DOHH2 (cell line): ENCODE measurements at regions not wholly inside any gene's neighbourhood (a gene's known extent, or its start where the extent isn't known, plus 50 kb on each side); places are given as distances from the start of the nearest gene placed in this dataset.
"Not testable (repeated sequence)": the region's sequence is repeated elsewhere in the genome, so short reads cannot be mapped to it uniquely, and the experiment has no call there.

Source experiments
- H3F3A ChIP-seq: fragments of 200-600 bp; sonication (generic), shearing (Covaris generic); 2 replicates; pipeline ENCODE4 v1.6.0; 2016; ENCODE audit warnings: antibody characterized with exemption, mild to moderate bottlenecking; ENCODE audit not compliant: control insufficient read depth, insufficient read depth
- H3K27ac ChIP-seq: fragments of 200-600 bp; sonication (generic); 2 replicates; pipeline ENCODE4 v1.5.1; 2014; ENCODE audit warnings: low read depth, mild to moderate bottlenecking, low read length, moderate library complexity
- H3K27me3 ChIP-seq: fragments of 200-600 bp; sonication (generic); 2 replicates; pipeline ENCODE4 v1.6.1; 2014; ENCODE audit warnings: mild to moderate bottlenecking, low read length, mixed read lengths; ENCODE audit not compliant: control insufficient read depth
- H3K36me3 ChIP-seq: fragments of 200-600 bp; sonication (generic); 2 replicates; pipeline ENCODE4 v1.6.1; 2014; ENCODE audit warnings: mild to moderate bottlenecking, low read length, moderate library complexity, mixed read lengths; ENCODE audit not compliant: control insufficient read depth
- H3K4me1 ChIP-seq: fragments of 200-600 bp; sonication (generic); 2 replicates; pipeline ENCODE4 v1.6.1; 2014; ENCODE audit warnings: mild to moderate bottlenecking, low read length, mixed read lengths; ENCODE audit not compliant: control insufficient read depth
- H3K4me2 ChIP-seq: fragments of 200-600 bp; sonication (generic); 2 replicates; pipeline ENCODE4 v1.6.0; 2014; ENCODE audit warnings: mild to moderate bottlenecking, low read length, moderate library complexity
- H3K4me3 ChIP-seq: fragments of 200-600 bp; sonication (generic); 2 replicates; pipeline ENCODE4 v1.5.1; 2014; ENCODE audit warnings: mild to moderate bottlenecking, low read length, mixed read lengths
- H3K79me2 ChIP-seq: fragments of 200-600 bp; sonication (generic); 2 replicates; pipeline ENCODE4 v1.6.1; 2014; ENCODE audit warnings: mild to moderate bottlenecking, low read length, mixed read lengths; ENCODE audit not compliant: control insufficient read depth
- H3K9me2 ChIP-seq: fragments of 200-600 bp; sonication (generic); replicated peaks from 2 replicates; pipeline ENCODE4 v1.6.1; 2014; ENCODE audit warnings: mild to moderate bottlenecking, low read length, mixed read lengths; ENCODE audit not compliant: control insufficient read depth
- H3K9me3 ChIP-seq: fragments of 200-600 bp; sonication (generic); 2 replicates; pipeline ENCODE4 v1.6.1; 2014; ENCODE audit warnings: antibody characterized with exemption, low read length, mixed read lengths; ENCODE audit not compliant: control insufficient read depth, insufficient read depth
- H4K20me1 ChIP-seq: fragments of 200-600 bp; sonication (generic); 2 replicates; pipeline ENCODE4 v1.6.0; 2014; ENCODE audit warnings: low read depth, mild to moderate bottlenecking, antibody characterized with exemption, low read length, moderate library complexity; ENCODE audit not compliant: control insufficient read depth, insufficient read depth
- EZH2phosphoT487 ChIP-seq: fragments of 200-600 bp; sonication (generic); IDR thresholded peaks from 2 replicates; pipeline ENCODE4 v1.6.1; 2017; ENCODE audit warnings: borderline replicate concordance, mild to moderate bottlenecking, antibody characterized with exemption, low read length, moderate library complexity, mixed read lengths
- TF ChIP-seq, protein P1 (sequence below): fragments of 200-600 bp; sonication (generic); IDR thresholded peaks from one replicate; pipeline ENCODE4 v1.5.1; 2014; ENCODE audit warnings: antibody characterized with exemption, mild to moderate bottlenecking, low read depth, low read length; ENCODE audit not compliant: poor library complexity, severe bottlenecking

DNA sequence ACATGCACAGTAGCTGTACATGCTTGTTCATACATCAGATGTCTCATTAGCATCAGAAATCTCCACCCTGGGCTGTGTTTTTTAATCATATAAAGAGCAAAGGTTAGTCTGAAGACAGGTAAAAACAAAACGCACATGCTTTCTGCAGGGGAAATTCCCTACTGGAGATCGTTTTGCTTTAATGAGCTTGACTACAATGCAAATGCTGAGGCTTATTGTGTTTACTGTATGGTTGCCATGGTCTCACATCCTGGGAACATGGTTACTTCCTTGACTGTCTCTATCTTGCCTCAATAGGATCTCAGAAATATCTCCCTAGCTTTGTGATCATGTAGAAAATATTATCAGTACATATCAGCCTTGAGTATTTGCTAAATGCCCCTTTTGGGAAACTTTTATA, 336.5 kb upstream of the TFPI start:
- Histone ChIP-seq H4K20me1 (no peaks in the 10 kb centered on the region), H3K36me3 (no peaks in the 10 kb centered on the region), H3K27me3 (no peaks in the 10 kb centered on the region), H3F3A (no peaks in the 10 kb centered on the region), H3K4me3 (no peak overlapping the region), H3K79me2 (no peaks in the 10 kb centered on the region), H3K4me2 (no peak overlapping the region), H3K9me3 (no peaks in the 10 kb centered on the region), H3K4me1 (no peaks in the 10 kb centered on the region), H3K27ac (no peak overlapping the region), H3K9me2 (no peaks in the 10 kb centered on the region)
- TF ChIP-seq, protein P1, sequence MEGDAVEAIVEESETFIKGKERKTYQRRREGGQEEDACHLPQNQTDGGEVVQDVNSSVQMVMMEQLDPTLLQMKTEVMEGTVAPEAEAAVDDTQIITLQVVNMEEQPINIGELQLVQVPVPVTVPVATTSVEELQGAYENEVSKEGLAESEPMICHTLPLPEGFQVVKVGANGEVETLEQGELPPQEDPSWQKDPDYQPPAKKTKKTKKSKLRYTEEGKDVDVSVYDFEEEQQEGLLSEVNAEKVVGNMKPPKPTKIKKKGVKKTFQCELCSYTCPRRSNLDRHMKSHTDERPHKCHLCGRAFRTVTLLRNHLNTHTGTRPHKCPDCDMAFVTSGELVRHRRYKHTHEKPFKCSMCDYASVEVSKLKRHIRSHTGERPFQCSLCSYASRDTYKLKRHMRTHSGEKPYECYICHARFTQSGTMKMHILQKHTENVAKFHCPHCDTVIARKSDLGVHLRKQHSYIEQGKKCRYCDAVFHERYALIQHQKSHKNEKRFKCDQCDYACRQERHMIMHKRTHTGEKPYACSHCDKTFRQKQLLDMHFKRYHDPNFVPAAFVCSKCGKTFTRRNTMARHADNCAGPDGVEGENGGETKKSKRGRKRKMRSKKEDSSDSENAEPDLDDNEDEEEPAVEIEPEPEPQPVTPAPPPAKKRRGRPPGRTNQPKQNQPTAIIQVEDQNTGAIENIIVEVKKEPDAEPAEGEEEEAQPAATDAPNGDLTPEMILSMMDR = no peak
- no peak for TF ChIP-seq EZH2phosphoT487

DNA sequence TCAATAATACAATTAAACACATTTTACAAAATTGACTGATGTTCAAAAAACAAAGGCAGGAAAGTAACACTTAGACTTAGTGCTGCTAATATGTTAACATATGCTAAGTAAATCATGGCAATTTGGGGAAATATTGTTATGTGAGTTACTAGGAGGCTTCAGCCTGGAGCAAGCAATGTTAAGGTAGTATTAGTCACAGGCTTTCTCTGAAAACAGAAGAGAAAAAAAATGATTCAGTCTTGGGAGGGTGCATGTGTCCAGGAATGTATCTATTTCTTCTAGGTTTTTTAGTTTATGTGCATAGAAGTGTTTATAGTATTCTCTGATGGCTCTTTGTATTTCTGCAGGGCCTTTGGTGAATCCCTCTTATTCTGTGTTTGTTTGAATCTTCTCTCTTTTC, 345.8 kb upstream of the TFPI start:
- Histone ChIP-seq H3K4me2 (no peak overlapping the region), H3K9me2 (no peaks in the 10 kb centered on the region), H3K27me3 (no peaks in the 10 kb centered on the region), H3K27ac (no peak overlapping the region), H3K9me3 (no peaks in the 10 kb centered on the region), H4K20me1 (no peaks in the 10 kb centered on the region), H3K4me1 (no peaks in the 10 kb centered on the region), H3K36me3 (no peaks in the 10 kb centered on the region), H3K79me2 (no peaks in the 10 kb centered on the region), H3K4me3 (no peak overlapping the region), H3F3A (no peaks in the 10 kb centered on the region)
- TF ChIP-seq EZH2phosphoT487 = no peak
- TF ChIP-seq, protein P1 = no peak

DNA sequence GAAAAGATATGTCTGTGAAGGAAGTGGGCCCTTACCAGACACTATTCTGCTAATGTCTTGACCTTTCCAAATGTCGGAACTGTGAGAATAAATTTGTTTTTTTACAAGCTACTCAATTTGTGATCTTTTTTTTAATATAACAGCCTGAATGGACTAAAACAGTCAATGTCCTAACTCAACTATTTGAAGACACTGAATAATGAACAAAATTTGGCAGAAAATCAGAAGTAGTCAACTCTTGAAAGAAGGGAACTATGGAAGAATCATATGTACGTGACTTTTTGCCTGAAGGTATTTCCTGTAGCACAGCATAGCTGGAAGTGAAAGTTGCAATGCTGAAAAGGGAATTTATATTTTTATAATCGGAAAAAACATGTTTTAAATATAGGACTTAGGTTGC, 351.8 kb upstream of the TFPI start:
- H3K4me1 ChIP-seq = no peaks in the 10 kb centered on the region
- H3K9me3 ChIP-seq = no peaks in the 10 kb centered on the region
- no peaks in the 10 kb centered on the region for H3K27me3 ChIP-seq
- no peak for TF ChIP-seq EZH2phosphoT487
- TF ChIP-seq, protein P1 = no peak
- no peaks in the 10 kb centered on the region for H3K36me3 ChIP-seq
- H3K79me2 ChIP-seq = no peaks in the 10 kb centered on the region
- H3K27ac ChIP-seq = no peak overlapping the region
- no peak overlapping the region for H3K4me2 ChIP-seq
- no peaks in the 10 kb centered on the region for H3K9me2 ChIP-seq
- no peak overlapping the region for H3K4me3 ChIP-seq
- no peaks in the 10 kb centered on the region for H3F3A ChIP-seq
- H4K20me1 ChIP-seq = no peaks in the 10 kb centered on the region

DNA sequence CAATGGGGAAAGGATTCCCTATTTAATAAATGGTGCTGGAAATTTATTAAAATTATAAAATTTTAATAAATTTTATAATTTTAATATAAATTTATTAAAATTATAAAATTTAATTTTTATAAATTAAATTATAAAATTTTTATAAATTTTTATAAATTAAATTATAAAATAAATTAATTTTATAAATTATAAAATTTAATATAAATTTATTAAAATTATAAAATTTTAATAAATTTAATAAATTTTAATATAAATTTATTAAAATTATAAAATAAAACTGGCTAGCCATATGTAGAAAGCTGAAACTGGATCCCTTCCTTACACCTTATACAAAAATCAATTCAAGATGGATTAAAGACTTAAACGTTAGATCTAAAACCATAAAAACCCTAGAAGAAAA, 356.7 kb upstream of the TFPI start:
- not testable (repeated sequence) for H3K27me3 ChIP-seq, H3K27ac ChIP-seq, H3K36me3 ChIP-seq, H3K4me1 ChIP-seq, H3K79me2 ChIP-seq, H3K9me3 ChIP-seq, H3F3A ChIP-seq, H3K4me2 ChIP-seq, H3K4me3 ChIP-seq, H3K9me2 ChIP-seq, H4K20me1 ChIP-seq
